Breast epithelium (tissue), 4 donors: ENCODE measurements at regions not wholly inside any gene's neighbourhood (a gene's known extent, or its start where the extent isn't known, plus 50 kb on each side); places are given as distances from the start of the nearest gene placed in this dataset.
A peak's percentile ranks its signal among the peaks of the same experiment; 100 is the strongest.

Source experiments
- DNase-seq, 2 donors: peaks; one replicate each; pipeline ENCODE4 v3.0.0-alpha.2; 2019; ENCODE audit warnings: low spot score in 2 of 2
- H3K27ac ChIP-seq, 2 donors: fragments of 200-600 bp; sonication (generic) in 1 of 2; one replicate each; pipeline ENCODE4 v1.5.1; 2016 to 2019; ENCODE audit warnings: mild to moderate bottlenecking in 1 of 2
- H3K27me3 ChIP-seq, 2 donors: fragments of 200-600 bp; sonication (generic) in 1 of 2; one replicate each; pipeline versions ENCODE4 v1.5.1 to v1.6.0; 2017 to 2019; ENCODE audit warnings: control low read depth in 1 of 2, mild to moderate bottlenecking in 1 of 2
- H3K36me3 ChIP-seq: fragments of 200-600 bp; one replicate; pipeline ENCODE4 v1.5.1; 2019
- H3K4me1 ChIP-seq, 2 donors: fragments of 200-600 bp; sonication (generic); one replicate each; pipeline ENCODE4 v1.5.1; 2016 to 2019; ENCODE audit warnings: control low read depth in 1 of 2
- H3K4me3 ChIP-seq, 3 donors: fragments of 200-600 bp; sonication (generic); 1 replicate in 2 of 3; 2 replicates in 1 of 3; pipeline ENCODE4 v1.5.1; 2016 to 2019; ENCODE audit warnings: mild to moderate bottlenecking in 3 of 3, moderate library complexity in 2 of 3
- H3K9me3 ChIP-seq, 2 donors: fragments of 200-600 bp; sonication (generic) in 1 of 2; one replicate each; pipeline ENCODE4 v1.5.1; 2016 to 2019; ENCODE audit warnings: control low read depth in 1 of 2
- POLR2A ChIP-seq: fragments of 450-650 bp; IDR thresholded peaks from one replicate; pipeline ENCODE4 v1.6.1; 2016; ENCODE audit warnings: antibody characterized with exemption, mild to moderate bottlenecking, moderate library complexity
- POLR2AphosphoS5 ChIP-seq, 3 donors: sonication (generic); formaldehyde crosslinking; IDR thresholded peaks; one replicate each; pipeline ENCODE4 v1.6.1; 2017; ENCODE audit warnings: antibody characterized with exemption in 3 of 3
- intact Hi-C: fragments of 100-400 bp; cut with DNase I; formaldehyde crosslinking; loops from one replicate; pipeline ENCODE4 v1.15.1; 2023; ENCODE audit warnings: low total_unique reads
- TF ChIP-seq, protein P1 (sequence below), 3 donors: fragments of 450-650 bp; IDR thresholded peaks; one replicate each; pipeline ENCODE4 v1.5.1; 2016 to 2017; ENCODE audit warnings: antibody characterized with exemption in 3 of 3, mild to moderate bottlenecking in 3 of 3, moderate library complexity in 3 of 3

DNA sequence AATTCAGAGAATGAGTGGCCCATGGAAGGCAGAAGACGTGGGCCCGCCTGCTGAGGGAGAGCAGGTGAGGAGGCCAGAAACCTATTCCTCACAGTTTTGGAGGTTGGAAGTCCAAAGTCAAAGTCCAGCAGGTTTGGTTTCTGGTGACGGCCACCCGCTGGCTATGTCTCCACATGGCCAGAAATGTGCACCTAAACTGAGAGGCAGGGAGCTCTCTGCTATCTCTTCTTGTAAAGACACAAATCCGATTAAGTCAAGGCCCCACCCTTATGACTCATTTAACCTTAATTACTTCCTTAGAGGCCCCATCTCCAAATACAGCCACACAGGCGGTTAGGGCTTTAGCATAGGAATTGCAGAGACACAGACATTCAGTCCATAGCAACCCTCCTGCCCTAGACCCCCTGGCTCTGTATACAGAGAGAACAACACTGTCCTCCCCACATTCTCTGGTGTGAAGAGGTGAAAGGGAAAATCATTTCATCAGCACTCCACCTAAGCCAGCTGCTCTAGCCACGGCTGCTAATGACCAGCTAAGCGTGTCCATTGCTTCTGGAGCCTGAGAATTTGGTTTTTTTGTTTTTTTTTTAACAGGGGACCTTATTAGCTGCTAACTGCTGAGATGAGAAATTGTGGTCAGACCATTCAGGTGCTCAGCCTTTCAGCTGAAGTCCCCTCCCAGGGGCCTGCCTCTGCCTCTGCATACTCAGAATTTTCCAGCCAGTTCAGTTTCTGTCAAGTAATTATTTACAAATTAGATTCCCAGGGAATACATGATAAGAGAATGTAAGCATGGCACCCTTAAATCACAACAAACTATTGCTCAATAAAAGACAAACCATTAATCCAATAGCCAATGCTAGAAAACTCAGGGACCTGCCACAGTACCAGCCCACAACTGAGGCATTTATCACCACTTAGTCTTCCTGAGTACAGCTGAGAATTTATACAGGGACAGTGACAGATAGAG is 368.7 kb upstream of the ID2 start:
- no peak for DNase-seq
- H3K27ac ChIP-seq = no peak overlapping the region
- intact Hi-C loops = no loop called here

DNA sequence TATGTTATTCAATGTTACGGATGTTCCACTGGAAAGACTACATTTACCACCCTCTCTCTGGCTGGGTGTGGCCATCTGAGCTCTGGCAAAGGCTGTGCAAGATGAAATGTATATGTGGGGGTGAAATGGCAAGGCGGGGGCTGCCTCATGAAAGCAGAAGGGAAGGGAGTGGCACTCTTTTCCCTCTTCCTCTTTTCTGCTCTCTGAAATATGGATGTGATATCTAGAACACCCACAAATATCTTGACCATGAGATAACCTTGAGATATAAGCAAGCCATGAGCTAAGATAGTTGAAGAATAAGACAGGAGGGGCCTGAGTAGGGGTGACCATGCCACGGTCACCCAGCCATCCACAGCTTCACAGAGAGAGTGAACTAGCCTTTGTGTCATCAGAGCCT is 367.8 kb upstream of the ID2 start:
- no peaks in the 10 kb centered on the region for H3K9me3 ChIP-seq
- no peaks in the 10 kb centered on the region for H3K36me3 ChIP-seq
- no peak overlapping the region for H3K4me3 ChIP-seq
- H3K27ac ChIP-seq = no peak overlapping the region
- H3K27me3 ChIP-seq = no peaks in the 10 kb centered on the region
- H3K4me1 ChIP-seq = no peaks in the 10 kb centered on the region
- no peak for DNase-seq
- intact Hi-C loops = no loop called here
- no peak for TF ChIP-seq POLR2A
- TF ChIP-seq, protein P1, sequence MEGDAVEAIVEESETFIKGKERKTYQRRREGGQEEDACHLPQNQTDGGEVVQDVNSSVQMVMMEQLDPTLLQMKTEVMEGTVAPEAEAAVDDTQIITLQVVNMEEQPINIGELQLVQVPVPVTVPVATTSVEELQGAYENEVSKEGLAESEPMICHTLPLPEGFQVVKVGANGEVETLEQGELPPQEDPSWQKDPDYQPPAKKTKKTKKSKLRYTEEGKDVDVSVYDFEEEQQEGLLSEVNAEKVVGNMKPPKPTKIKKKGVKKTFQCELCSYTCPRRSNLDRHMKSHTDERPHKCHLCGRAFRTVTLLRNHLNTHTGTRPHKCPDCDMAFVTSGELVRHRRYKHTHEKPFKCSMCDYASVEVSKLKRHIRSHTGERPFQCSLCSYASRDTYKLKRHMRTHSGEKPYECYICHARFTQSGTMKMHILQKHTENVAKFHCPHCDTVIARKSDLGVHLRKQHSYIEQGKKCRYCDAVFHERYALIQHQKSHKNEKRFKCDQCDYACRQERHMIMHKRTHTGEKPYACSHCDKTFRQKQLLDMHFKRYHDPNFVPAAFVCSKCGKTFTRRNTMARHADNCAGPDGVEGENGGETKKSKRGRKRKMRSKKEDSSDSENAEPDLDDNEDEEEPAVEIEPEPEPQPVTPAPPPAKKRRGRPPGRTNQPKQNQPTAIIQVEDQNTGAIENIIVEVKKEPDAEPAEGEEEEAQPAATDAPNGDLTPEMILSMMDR (IDR thresholded peaks at IDR 0.05) = no peak
- no peak for TF ChIP-seq POLR2AphosphoS5 (IDR thresholded peaks at IDR 0.05)

More for the DNA sequence above, 368.7 kb upstream of the ID2 start:
- Histone ChIP-seq H3K9me3 (no peaks in the 10 kb centered on the region), H3K4me3 (no peak overlapping the region), H3K27me3 (no peaks in the 10 kb centered on the region), H3K4me1 (no peaks in the 10 kb centered on the region), H3K36me3 (no peaks in the 10 kb centered on the region)
- no peak for TF ChIP-seq POLR2A
- TF ChIP-seq, protein P1 (IDR thresholded peaks at IDR 0.05) = no peak
- no peak for TF ChIP-seq POLR2AphosphoS5 (IDR thresholded peaks at IDR 0.05)

DNA sequence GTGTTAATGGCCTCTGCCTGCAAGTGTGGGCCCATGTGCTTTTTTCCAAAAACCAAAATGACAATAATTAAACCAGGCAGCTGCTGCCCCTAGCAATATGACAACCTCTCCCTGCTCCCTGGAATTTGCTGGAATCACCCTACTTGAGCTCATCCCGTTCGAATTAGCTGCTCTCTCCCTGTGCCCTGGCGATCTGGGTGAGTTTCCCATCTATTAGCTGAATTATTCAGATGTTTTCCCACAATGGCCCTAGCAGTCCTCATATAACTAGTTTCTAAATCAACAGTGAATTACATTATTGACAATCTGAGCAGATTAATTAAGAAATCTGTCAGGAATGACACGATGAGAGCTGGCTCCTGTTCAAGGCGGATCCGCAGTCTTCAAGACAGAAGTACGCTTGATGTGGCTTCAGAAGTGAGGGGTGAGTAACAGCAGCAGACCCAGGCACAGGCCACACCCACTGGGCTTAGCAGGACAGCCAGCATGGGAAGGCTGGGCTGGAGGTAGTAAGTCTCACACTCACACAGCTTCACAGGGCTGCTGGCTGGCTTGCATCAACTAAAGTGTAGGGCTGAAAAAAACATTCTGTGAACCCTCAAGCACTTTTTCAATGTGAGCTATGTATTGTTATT is 366.2 kb upstream of the ID2 start:
- TF ChIP-seq POLR2AphosphoS5 (IDR thresholded peaks at IDR 0.05) = no peak
- Histone ChIP-seq H3K4me3 (no peak overlapping the region), H3K4me1 (no peaks in the 10 kb centered on the region), H3K36me3 (no peaks in the 10 kb centered on the region), H3K27me3 (no peaks in the 10 kb centered on the region), H3K27ac (no peak overlapping the region), H3K9me3 (no peaks in the 10 kb centered on the region)
- peak in 1 of 2 donors; percentile 33 for DNase-seq
- intact Hi-C loops = no loop called here

DNA sequence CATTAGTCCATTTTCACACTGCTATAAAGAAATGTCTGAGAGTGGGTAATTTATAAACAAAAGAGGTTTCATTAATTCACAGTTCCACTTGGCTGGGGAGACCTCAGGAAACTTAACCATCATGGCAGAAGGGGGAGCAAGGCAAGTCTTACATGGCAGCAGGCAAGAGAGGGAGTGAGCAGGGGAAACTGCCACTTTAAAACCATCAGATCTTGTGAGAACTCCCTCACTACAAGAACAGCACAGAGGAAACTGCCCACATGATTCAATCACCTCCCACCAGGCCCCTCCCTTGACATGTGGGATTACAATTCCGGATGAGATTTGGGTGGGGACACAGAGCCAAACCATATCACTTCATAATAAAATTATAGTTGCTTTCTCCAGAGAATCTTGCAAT is 365.5 kb upstream of the ID2 start:
- no peak for DNase-seq

DNA sequence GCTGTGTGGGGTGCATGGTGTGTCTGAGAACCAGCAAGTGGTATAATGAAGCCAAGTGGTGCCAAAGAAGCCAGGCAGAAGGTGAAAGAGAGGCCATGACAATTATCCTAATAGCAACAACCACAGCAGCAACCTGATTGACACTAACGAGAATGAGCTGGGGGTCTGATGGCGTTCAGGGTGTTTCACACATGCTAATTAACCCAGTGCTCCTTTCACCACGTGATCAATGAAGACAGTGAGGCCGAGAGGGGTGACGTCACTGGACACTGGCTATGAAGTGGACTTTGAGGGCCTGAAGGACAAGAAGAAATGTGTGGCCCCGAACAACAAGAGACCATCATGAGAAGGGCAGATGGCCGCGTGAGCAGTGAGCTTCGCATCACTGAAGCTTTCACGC is 364.4 kb upstream of the ID2 start:
- Histone ChIP-seq H3K4me1 (no peaks in the 10 kb centered on the region), H3K27me3 (no peaks in the 10 kb centered on the region), H3K9me3 (no peaks in the 10 kb centered on the region), H3K36me3 (no peaks in the 10 kb centered on the region), H3K27ac (no peak overlapping the region), H3K4me3 (no peak overlapping the region)
- intact Hi-C loops = no loop called here
- no peak for DNase-seq
- TF ChIP-seq POLR2AphosphoS5 (IDR thresholded peaks at IDR 0.05) = no peak
- TF ChIP-seq, protein P1 (IDR thresholded peaks at IDR 0.05) = no peak
- no peak for TF ChIP-seq POLR2A

More for the DNA sequence above, 365.5 kb upstream of the ID2 start:
- no peak overlapping the region for H3K4me3 ChIP-seq
- no peaks in the 10 kb centered on the region for H3K9me3 ChIP-seq
- TF ChIP-seq, protein P1 (IDR thresholded peaks at IDR 0.05) = no peak
- TF ChIP-seq POLR2AphosphoS5 (IDR thresholded peaks at IDR 0.05) = no peak
- no peak for TF ChIP-seq POLR2A
- H3K27me3 ChIP-seq = no peaks in the 10 kb centered on the region
- H3K36me3 ChIP-seq = no peaks in the 10 kb centered on the region
- H3K4me1 ChIP-seq = no peaks in the 10 kb centered on the region
- intact Hi-C loops = no loop called here
- no peak overlapping the region for H3K27ac ChIP-seq
